LNCAP (cell line): ENCODE measurements at regions not wholly inside any gene's neighbourhood (a gene's known extent, or its start where the extent isn't known, plus 50 kb on each side); places are given as distances from the start of the nearest gene placed in this dataset.

ENCODE experiments used
- TF ChIP-seq, protein P1 (sequence below): fragments of 450-650 bp; IDR thresholded peaks from 2 replicates; pipeline ENCODE4 v1.5.1; 2017; ENCODE audit warnings: mild to moderate bottlenecking

DNA sequence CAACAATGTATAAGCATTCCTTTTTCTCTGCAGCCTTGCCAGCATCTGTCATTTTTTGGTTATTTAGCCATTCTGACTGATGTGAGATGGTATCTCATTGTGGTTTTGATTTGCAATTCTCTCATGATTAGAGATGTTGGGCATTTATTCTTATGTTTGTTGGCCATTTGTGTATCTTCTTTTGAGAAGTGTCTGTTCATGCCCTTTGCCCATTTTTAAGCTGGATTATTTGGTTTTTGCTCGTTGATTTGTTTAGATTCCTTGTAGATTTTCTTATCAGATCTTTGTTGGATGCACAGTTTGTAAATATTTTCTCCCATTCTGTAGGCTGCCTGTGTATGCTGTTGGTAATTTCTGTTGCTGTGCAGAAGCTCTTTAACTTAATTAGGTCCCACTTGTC lies 259.6 kb upstream of the SESN3 start:
- TF ChIP-seq, protein P1, sequence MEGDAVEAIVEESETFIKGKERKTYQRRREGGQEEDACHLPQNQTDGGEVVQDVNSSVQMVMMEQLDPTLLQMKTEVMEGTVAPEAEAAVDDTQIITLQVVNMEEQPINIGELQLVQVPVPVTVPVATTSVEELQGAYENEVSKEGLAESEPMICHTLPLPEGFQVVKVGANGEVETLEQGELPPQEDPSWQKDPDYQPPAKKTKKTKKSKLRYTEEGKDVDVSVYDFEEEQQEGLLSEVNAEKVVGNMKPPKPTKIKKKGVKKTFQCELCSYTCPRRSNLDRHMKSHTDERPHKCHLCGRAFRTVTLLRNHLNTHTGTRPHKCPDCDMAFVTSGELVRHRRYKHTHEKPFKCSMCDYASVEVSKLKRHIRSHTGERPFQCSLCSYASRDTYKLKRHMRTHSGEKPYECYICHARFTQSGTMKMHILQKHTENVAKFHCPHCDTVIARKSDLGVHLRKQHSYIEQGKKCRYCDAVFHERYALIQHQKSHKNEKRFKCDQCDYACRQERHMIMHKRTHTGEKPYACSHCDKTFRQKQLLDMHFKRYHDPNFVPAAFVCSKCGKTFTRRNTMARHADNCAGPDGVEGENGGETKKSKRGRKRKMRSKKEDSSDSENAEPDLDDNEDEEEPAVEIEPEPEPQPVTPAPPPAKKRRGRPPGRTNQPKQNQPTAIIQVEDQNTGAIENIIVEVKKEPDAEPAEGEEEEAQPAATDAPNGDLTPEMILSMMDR: no peak

- TF ChIP-seq, protein P1: no peak
Measured at GRCh38 chr11:95487938-95488337, 256.9 kb upstream of the SESN3 start.

GRCh38 chr11:95487391-95487790 lies 256.4 kb upstream of the SESN3 start:
- TF ChIP-seq, protein P1: no peak

- TF ChIP-seq, protein P1: no peak
Measured at GRCh38 chr11:95486979-95487378, 256.0 kb upstream of the SESN3 start.

- TF ChIP-seq, protein P1: no peak
Measured at GRCh38 chr11:95486466-95486865, 255.5 kb upstream of the SESN3 start.

DNA sequence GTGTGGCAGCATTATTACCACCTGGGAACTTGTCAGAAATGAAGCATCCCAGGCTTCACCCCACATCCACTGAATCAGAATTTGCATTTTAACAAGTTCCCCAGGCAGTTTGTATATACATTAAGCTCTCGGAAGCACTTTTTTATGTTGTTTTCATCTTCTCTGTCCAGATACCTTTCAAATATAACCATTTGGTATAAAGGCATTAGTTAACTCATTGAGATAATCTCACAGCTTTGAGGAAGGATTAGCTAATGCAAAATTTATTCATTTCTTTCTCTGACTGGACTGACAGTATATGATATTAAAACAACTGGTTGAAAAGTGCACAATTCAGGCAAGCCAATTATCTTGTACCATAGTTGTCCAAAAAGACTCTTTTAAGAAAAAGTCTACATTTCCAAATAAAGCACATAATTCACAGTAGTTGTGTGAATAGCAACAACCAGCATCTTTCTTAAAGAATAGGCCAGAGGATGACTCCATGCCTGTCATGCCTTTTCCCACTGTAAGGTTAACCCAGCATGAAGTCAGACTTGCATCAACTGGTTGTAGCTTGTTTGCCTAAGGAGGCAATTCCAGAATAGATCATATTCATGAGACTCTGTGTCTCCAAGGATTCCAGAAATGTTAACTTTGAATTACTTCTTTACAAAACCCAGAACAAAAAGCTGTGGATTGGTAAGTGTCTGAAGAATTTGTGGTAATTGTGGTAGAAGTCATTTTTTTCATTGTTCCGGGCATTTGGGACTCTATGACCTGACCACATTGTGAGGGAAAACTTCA lies 254.3 kb upstream of the SESN3 start:
- TF ChIP-seq, protein P1: no peak

DNA sequence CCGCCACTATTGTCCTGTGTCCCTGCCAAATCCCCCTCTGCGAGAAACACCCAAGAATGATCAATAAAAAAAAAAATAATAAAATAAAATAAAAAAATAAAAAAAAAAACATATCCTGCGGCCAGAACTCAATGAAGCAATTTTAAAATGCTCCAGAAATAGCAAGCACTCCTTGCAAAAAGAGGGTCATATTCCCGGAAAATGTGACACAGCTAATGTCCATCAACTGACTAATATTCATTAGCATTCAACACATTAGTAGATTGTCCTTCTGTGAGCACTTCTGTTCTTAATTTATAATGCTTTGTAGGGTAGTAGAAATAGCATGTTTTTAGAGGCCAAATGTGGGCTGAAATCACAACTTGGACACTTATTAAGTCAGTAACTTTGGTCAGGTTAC lies 252.3 kb upstream of the SESN3 start:
- TF ChIP-seq, protein P1: no peak

GRCh38 chr11:95478003-95478402 lies 247.0 kb upstream of the SESN3 start:
- TF ChIP-seq, protein P1: no peak
